GM12874 (cell line): ENCODE measurements at regions not wholly inside any gene's neighbourhood (a gene's known extent, or its start where the extent isn't known, plus 50 kb on each side); places are given as distances from the start of the nearest gene placed in this dataset.

Experiments
- TF ChIP-seq, protein P1 (sequence below): IDR thresholded peaks from 2 replicates; pipeline ENCODE4 v1.5.1; 2011; ENCODE audit warnings: low read depth, mild to moderate bottlenecking, control low read depth, low read length, moderate library complexity; ENCODE audit not compliant: insufficient read depth

DNA sequence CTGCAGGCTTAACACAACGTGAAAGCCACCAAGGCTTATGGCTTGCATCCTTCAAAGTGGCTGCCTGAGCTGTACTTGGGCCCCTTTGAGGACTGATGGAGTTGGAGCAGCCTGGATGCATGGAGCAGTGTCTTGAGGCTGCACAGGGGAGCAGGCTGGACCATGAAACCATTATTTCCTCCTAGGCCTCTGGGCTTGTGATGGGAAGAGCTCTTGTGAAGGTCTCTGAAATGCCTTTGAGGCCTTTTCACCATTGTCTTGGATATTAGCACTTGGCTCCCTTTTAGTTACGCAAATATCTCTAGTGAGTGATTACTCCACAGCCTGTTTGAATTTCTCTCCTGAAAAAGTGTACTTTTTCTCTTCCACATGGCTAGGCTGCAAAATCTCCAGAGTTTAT, 201.2 kb upstream of the NPY start:
- TF ChIP-seq, protein P1, sequence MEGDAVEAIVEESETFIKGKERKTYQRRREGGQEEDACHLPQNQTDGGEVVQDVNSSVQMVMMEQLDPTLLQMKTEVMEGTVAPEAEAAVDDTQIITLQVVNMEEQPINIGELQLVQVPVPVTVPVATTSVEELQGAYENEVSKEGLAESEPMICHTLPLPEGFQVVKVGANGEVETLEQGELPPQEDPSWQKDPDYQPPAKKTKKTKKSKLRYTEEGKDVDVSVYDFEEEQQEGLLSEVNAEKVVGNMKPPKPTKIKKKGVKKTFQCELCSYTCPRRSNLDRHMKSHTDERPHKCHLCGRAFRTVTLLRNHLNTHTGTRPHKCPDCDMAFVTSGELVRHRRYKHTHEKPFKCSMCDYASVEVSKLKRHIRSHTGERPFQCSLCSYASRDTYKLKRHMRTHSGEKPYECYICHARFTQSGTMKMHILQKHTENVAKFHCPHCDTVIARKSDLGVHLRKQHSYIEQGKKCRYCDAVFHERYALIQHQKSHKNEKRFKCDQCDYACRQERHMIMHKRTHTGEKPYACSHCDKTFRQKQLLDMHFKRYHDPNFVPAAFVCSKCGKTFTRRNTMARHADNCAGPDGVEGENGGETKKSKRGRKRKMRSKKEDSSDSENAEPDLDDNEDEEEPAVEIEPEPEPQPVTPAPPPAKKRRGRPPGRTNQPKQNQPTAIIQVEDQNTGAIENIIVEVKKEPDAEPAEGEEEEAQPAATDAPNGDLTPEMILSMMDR, result no peak

GRCh38 chr7:24102988-24103387, 181.0 kb upstream of the NPY start:
- TF ChIP-seq, protein P1, result no peak

GRCh38 chr7:24108906-24109376, 175.0 kb upstream of the NPY start:
- TF ChIP-seq, protein P1, result no peak

DNA sequence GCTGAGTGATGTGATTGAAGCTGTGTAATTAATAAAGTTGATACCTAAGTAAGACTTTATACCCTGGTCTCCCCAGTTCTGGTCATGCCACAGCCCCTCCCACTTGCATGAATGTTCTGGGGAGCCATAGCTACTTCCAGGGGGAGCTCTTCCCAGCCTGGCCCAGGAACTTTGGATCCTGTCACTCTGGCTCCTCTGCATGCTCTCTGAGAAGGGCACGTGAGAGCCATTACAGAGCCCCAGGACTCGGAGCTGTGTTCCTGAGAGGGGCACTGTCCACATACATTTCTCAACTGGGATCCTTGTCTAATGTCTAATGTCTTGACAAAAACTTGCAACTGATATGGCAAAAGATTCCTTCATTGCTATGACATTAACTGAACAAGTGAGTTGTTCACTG, 173.9 kb upstream of the NPY start:
- TF ChIP-seq, protein P1, result no peak

- TF ChIP-seq, protein P1, result no peak
Measured at GRCh38 chr7:24113506-24113905, 170.5 kb upstream of the NPY start.

DNA sequence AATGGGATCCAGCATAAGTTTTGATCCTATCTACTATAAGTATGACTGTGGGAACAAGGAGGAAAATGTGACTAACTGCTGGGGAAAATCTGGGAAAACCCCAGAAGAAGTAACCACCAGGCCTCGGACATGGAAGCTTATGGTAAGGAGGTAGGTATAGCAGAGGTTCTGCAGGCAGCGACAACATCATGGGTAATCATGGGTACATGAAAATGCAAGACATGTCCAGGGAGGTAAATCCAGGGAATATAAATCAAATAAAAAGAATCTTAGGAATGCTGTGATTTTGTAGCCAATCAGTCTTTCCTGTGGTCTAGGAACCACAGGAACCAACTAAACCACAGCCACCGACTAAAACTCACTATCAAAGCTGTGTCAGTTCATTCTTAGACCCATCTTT, 168.3 kb upstream of the NPY start:
- TF ChIP-seq, protein P1, result no peak

- TF ChIP-seq, protein P1, result no peak
Measured at GRCh38 chr7:24119852-24120251, 164.1 kb upstream of the NPY start.

- TF ChIP-seq, protein P1, result no peak
Measured at GRCh38 chr7:24123076-24123475, 160.9 kb upstream of the NPY start.
